Stimulated activated CD8-positive, alpha-beta memory T cell treated with anti-CD3 and anti-CD28 coated beads, Interleukin-12 subunit alpha, Interleukin-12 subunit beta, amount 100 ng/mL, for 24 hours (primary cell): ENCODE measurements at regions not wholly inside any gene's neighbourhood (a gene's known extent, or its start where the extent isn't known, plus 50 kb on each side); places are given as distances from the start of the nearest gene placed in this dataset.
"Not testable (repeated sequence)": the region's sequence is repeated elsewhere in the genome, so short reads cannot be mapped to it uniquely, and the experiment has no call there.

Experiments
- DNase-seq: peaks from one replicate; pipeline ENCODE4 v3.0.0-alpha.2; 2020; ENCODE audit errors: extremely low read depth

GRCh38 chr15:20289538-20290103 is 252.0 kb downstream of the GOLGA6L6 start:
- DNase-seq, result not testable (repeated sequence)

GRCh38 chr15:20288800-20289537 is 252.6 kb downstream of the GOLGA6L6 start:
- not testable (repeated sequence) for DNase-seq

- not testable (repeated sequence) for DNase-seq
Measured at GRCh38 chr15:20286559-20286958, 255.0 kb downstream of the GOLGA6L6 start.

GRCh38 chr15:20285696-20286300 is 255.8 kb downstream of the GOLGA6L6 start:
- not testable (repeated sequence) for DNase-seq

- not testable (repeated sequence) for DNase-seq
Measured at GRCh38 chr15:20284891-20285535, 256.6 kb downstream of the GOLGA6L6 start.

GRCh38 chr15:20283651-20284050 is 257.9 kb downstream of the GOLGA6L6 start:
- not testable (repeated sequence) for DNase-seq

- not testable (repeated sequence) for DNase-seq
Measured at GRCh38 chr15:20282491-20282943, 259.1 kb downstream of the GOLGA6L6 start.

GRCh38 chr15:20281567-20282275 is 259.9 kb downstream of the GOLGA6L6 start:
- DNase-seq, result not testable (repeated sequence)

- no peak for DNase-seq
Measured at GRCh38 chr15:20280933-20281463, 260.6 kb downstream of the GOLGA6L6 start.

GRCh38 chr15:20280141-20280932 is 261.3 kb downstream of the GOLGA6L6 start:
- DNase-seq, result not testable (repeated sequence)

GRCh38 chr15:20279056-20279455 is 262.5 kb downstream of the GOLGA6L6 start:
- DNase-seq, result not testable (repeated sequence)

- DNase-seq, result not testable (repeated sequence)
Measured at GRCh38 chr15:20278376-20278775, 263.2 kb downstream of the GOLGA6L6 start.

- DNase-seq, result not testable (repeated sequence)
Measured at GRCh38 chr15:20277451-20277850, 264.1 kb downstream of the GOLGA6L6 start.

GRCh38 chr15:20276312-20277114 is 265.1 kb downstream of the GOLGA6L6 start:
- DNase-seq, result not testable (repeated sequence)

GRCh38 chr15:20275373-20275967 is 266.1 kb downstream of the GOLGA6L6 start:
- DNase-seq, result not testable (repeated sequence)

GRCh38 chr15:20272422-20273184 is 269.0 kb downstream of the GOLGA6L6 start:
- no peak for DNase-seq

- DNase-seq, result no peak
Measured at GRCh38 chr15:20271647-20272046, 270.0 kb downstream of the GOLGA6L6 start.

- DNase-seq, result not testable (repeated sequence)
Measured at GRCh38 chr15:20269956-20270355, 271.6 kb downstream of the GOLGA6L6 start.
